ENCODE measurements at regions not wholly inside any gene's neighbourhood (a gene's known extent, or its start where the extent isn't known, plus 50 kb on each side); places are given as distances from the start of the nearest gene placed in this dataset.

DNA sequence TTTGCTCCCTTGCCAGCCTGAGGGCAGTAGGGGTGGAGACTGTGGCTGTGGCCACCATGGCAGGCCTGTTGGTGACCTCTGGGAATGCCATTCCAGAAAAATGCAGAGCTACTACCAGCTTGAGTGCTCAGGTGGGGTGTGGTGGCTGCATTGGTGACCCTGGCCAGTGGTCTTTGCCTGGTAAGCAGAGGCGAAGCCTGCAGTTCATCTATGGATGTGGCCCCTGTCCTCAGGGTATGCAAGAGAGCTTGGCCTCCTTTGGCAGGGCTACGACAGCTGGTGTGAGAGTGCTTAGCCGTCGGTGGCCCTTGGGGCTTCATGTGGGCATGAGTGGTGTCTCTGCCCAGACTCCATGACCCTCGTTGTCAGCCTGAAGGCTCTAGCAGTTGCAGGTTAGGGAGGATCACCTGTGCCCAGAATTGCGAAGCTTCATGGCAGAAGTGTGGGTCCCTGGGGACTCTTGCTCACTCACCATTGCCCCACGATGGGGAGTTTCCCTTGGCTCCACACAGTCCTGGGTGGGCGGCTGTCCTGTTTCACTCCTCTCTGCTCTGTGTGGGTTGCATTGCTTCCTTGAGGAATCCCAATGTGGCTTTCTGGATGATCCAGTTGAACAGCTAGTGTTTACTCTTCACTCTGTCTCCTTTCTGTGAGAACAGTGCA is 117.9 kb upstream of the CDH12 start:
- TF ChIP-seq, protein P1, sequence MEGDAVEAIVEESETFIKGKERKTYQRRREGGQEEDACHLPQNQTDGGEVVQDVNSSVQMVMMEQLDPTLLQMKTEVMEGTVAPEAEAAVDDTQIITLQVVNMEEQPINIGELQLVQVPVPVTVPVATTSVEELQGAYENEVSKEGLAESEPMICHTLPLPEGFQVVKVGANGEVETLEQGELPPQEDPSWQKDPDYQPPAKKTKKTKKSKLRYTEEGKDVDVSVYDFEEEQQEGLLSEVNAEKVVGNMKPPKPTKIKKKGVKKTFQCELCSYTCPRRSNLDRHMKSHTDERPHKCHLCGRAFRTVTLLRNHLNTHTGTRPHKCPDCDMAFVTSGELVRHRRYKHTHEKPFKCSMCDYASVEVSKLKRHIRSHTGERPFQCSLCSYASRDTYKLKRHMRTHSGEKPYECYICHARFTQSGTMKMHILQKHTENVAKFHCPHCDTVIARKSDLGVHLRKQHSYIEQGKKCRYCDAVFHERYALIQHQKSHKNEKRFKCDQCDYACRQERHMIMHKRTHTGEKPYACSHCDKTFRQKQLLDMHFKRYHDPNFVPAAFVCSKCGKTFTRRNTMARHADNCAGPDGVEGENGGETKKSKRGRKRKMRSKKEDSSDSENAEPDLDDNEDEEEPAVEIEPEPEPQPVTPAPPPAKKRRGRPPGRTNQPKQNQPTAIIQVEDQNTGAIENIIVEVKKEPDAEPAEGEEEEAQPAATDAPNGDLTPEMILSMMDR (IDR thresholded peaks at IDR 0.05; ENCODE audit: low read depth, low read length, poor library complexity, severe bottlenecking): no peak
- no peak for TF ChIP-seq EZH2phosphoT487 (IDR thresholded peaks at IDR 0.05; ENCODE audit: borderline replicate concordance, low read length)

Measured in DOHH2 (cell line).